ENCODE measurements at regions not wholly inside any gene's neighbourhood (a gene's known extent, or its start where the extent isn't known, plus 50 kb on each side); places are given as distances from the start of the nearest gene placed in this dataset.

GRCh38 chr13:111001636-111002035 is 86.8 kb upstream of the ANKRD10 start:
- ChIA-PET POLR2A (ENCODE audit: unreplicated experiment) (no interaction called here), CTCF (interaction anchor here (0.6 kb wide), 1 partner anchor 644 kb away, joined by 3 read pairs; no protein-coding TSS in a partner anchor)

GRCh38 chr13:110993788-110994187 is 78.9 kb upstream of the ANKRD10 start:
- H4K20me1 ChIP-seq (ENCODE audit: insufficient read depth) = no peaks in the 10 kb centered on the region
- H3K9me3 ChIP-seq (ENCODE audit: insufficient read depth, low read depth) = no peaks in the 10 kb centered on the region
- H3K79me2 ChIP-seq (ENCODE audit: low read depth) = no peaks in the 10 kb centered on the region
- no peaks in the 10 kb centered on the region for H3K36me3 ChIP-seq (ENCODE audit: low read depth)
- TF ChIP-seq EZH2 (IDR thresholded peaks at IDR 0.05; ENCODE audit: low read depth) (no peak), CTCF (conservative IDR thresholded peaks at IDR 0.05) (no peak)
- H3F3A ChIP-seq (ENCODE audit: insufficient read depth, low read depth) = no peaks in the 10 kb centered on the region
- intact Hi-C loops (cut with micrococcal nuclease; ENCODE audit: unreplicated experiment) = no loop called here
- H3K4me3 ChIP-seq = no peak overlapping the region
- POLR2A ChIA-PET (ENCODE audit: unreplicated experiment) = no interaction called here
- H3K9me2 ChIP-seq (ENCODE audit: insufficient read depth) = no peaks in the 10 kb centered on the region
- H2AFZ ChIP-seq = no peak overlapping the region
- no TSS peak for BruUV-seq (replicated peaks)
- H3K4me2 ChIP-seq = no peak overlapping the region
- H3K27ac ChIP-seq = no peak overlapping the region
- no peak for DNase-seq
- H3K27me3 ChIP-seq (ENCODE audit: insufficient read depth, low read depth) = peaks cover 31% of the 10 kb centered on the region
- CTCF ChIA-PET = no interaction called here
- no peaks in the 10 kb centered on the region for H3K4me1 ChIP-seq (replicated peaks; ENCODE audit: insufficient read depth)

More at GRCh38 chr13:111001636-111002035, 86.8 kb upstream of the ANKRD10 start:
- no peaks in the 10 kb centered on the region for H4K20me1 ChIP-seq (ENCODE audit: insufficient read depth)
- TF ChIP-seq CTCF (conservative IDR thresholded peaks at IDR 0.05) = no peak
- TF ChIP-seq EZH2 (IDR thresholded peaks at IDR 0.05; ENCODE audit: low read depth) = no peak
- H3K4me1 ChIP-seq (replicated peaks; ENCODE audit: insufficient read depth) = no peaks in the 10 kb centered on the region
- no peaks in the 10 kb centered on the region for H3K9me3 ChIP-seq (ENCODE audit: insufficient read depth, low read depth)
- no peaks in the 10 kb centered on the region for H3K36me3 ChIP-seq (ENCODE audit: low read depth)
- no peak overlapping the region for H2AFZ ChIP-seq
- H3F3A ChIP-seq (ENCODE audit: insufficient read depth, low read depth) = no peaks in the 10 kb centered on the region
- H3K4me2 ChIP-seq = no peak overlapping the region
- intact Hi-C loops (cut with micrococcal nuclease; ENCODE audit: unreplicated experiment) = no loop called here
- no peak for DNase-seq
- H3K79me2 ChIP-seq (ENCODE audit: low read depth) = no peaks in the 10 kb centered on the region
- no peak overlapping the region for H3K4me3 ChIP-seq
- peaks cover 21% of the 10 kb centered on the region; the same call in 1 of the 2 replicates for H3K27me3 ChIP-seq (ENCODE audit: insufficient read depth, low read depth)
- no peaks in the 10 kb centered on the region for H3K9me2 ChIP-seq (ENCODE audit: insufficient read depth)
- no TSS peak for BruUV-seq (replicated peaks)
- H3K27ac ChIP-seq = no peak overlapping the region

GRCh38 chr13:110991991-110992508 is 77.2 kb upstream of the ANKRD10 start:
- Histone ChIP-seq H3K79me2 (ENCODE audit: low read depth) (no peaks in the 10 kb centered on the region), H3K9me2 (ENCODE audit: insufficient read depth) (no peaks in the 10 kb centered on the region), H3K27me3 (ENCODE audit: insufficient read depth, low read depth) (peaks cover 15% of the 10 kb centered on the region), H2AFZ (no peak overlapping the region), H3F3A (ENCODE audit: insufficient read depth, low read depth) (no peaks in the 10 kb centered on the region), H3K4me1 (replicated peaks; ENCODE audit: insufficient read depth) (no peaks in the 10 kb centered on the region), H3K9me3 (ENCODE audit: insufficient read depth, low read depth) (no peaks in the 10 kb centered on the region), H3K27ac (no peak overlapping the region), H3K36me3 (ENCODE audit: low read depth) (no peaks in the 10 kb centered on the region), H3K4me3 (no peak overlapping the region), H4K20me1 (ENCODE audit: insufficient read depth) (no peaks in the 10 kb centered on the region), H3K4me2 (no peak overlapping the region)
- ChIA-PET CTCF (no interaction called here), POLR2A (ENCODE audit: unreplicated experiment) (no interaction called here)
- no TSS peak for BruUV-seq (replicated peaks)
- no peak for DNase-seq
- intact Hi-C loops (cut with micrococcal nuclease; ENCODE audit: unreplicated experiment) = no loop called here
- TF ChIP-seq EZH2 (IDR thresholded peaks at IDR 0.05; ENCODE audit: low read depth) = no peak
- TF ChIP-seq CTCF (conservative IDR thresholded peaks at IDR 0.05) = no peak
